ENCODE measurements at regions not wholly inside any gene's neighbourhood (a gene's known extent, or its start where the extent isn't known, plus 50 kb on each side); places are given as distances from the start of the nearest gene placed in this dataset.

GRCh38 chrX:66915893-66916292 is 277.0 kb upstream of the EDA2R start:
- H3K27me3 ChIP-seq (ENCODE audit: control insufficient read depth, insufficient read depth, low read length, poor library complexity, severe bottlenecking), result no peaks in the 10 kb centered on the region
- DNase-seq, result peak; percentile 53
- H3K27ac Mint-ChIP-seq, result no peak overlapping the region
- no peaks in the 10 kb centered on the region for H3K36me3 Mint-ChIP-seq (ENCODE audit: low read depth)
- no peak overlapping the region for H3K4me3 ChIP-seq (ENCODE audit: low read length)
- TF ChIP-seq, protein P1, sequence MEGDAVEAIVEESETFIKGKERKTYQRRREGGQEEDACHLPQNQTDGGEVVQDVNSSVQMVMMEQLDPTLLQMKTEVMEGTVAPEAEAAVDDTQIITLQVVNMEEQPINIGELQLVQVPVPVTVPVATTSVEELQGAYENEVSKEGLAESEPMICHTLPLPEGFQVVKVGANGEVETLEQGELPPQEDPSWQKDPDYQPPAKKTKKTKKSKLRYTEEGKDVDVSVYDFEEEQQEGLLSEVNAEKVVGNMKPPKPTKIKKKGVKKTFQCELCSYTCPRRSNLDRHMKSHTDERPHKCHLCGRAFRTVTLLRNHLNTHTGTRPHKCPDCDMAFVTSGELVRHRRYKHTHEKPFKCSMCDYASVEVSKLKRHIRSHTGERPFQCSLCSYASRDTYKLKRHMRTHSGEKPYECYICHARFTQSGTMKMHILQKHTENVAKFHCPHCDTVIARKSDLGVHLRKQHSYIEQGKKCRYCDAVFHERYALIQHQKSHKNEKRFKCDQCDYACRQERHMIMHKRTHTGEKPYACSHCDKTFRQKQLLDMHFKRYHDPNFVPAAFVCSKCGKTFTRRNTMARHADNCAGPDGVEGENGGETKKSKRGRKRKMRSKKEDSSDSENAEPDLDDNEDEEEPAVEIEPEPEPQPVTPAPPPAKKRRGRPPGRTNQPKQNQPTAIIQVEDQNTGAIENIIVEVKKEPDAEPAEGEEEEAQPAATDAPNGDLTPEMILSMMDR (conservative IDR thresholded peaks at IDR 0.05), result peak; percentile 21
- WGBS, 2 experiments (ENCODE audit: insufficient coverage in 1 of 2, insufficient read length in 1 of 2), result 80 to 100% methylated on average over 1 of the region's 2 CpGs
- H3K9ac ChIP-seq (ENCODE audit: extremely low read depth, low read length, poor library complexity, severe bottlenecking), result no peak overlapping the region
- H3K27ac ChIP-seq (ENCODE audit: low read depth, low read length), result no peak overlapping the region
- H3K36me3 ChIP-seq (ENCODE audit: control insufficient read depth, insufficient read depth, low read length), result no peaks in the 10 kb centered on the region
- H3K4me1 Mint-ChIP-seq, result no peaks in the 10 kb centered on the region
- peaks cover 57% of the 10 kb centered on the region for H3K9me3 Mint-ChIP-seq
- no peaks in the 10 kb centered on the region for H3K27me3 Mint-ChIP-seq (ENCODE audit: insufficient read depth)
- no peaks in the 10 kb centered on the region for H3K4me1 ChIP-seq (ENCODE audit: control insufficient read depth, insufficient read depth, low read length)
- H3K9me3 ChIP-seq (ENCODE audit: control insufficient read depth, low read length), result no peaks in the 10 kb centered on the region
- H3K4me3 Mint-ChIP-seq, result no peak overlapping the region

DNA sequence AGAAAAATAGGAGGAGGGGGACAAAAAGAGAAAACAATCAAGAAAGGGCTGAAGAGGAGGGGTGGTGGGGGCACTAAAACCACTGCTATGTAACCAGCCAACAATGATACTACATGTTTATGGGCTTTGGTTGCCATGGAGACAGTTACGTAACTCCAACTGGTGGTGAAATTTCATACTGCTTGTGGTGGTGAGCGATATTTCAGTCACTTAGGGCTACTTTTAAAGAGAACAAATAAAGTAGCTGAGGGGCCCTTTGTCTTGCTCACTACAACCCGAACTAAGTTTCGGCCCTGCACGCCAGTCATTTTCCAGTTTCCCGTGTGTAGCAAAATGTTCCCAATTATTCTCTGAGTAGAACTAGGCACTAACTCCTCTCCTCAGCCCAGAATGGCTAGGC is 275.2 kb upstream of the EDA2R start:
- no peaks in the 10 kb centered on the region for H3K36me3 Mint-ChIP-seq (ENCODE audit: low read depth)
- Histone ChIP-seq H3K9ac (ENCODE audit: extremely low read depth, low read length, poor library complexity, severe bottlenecking) (no peak overlapping the region), H3K27me3 (ENCODE audit: control insufficient read depth, insufficient read depth, low read length, poor library complexity, severe bottlenecking) (no peaks in the 10 kb centered on the region), H3K27ac (ENCODE audit: low read depth, low read length) (peak overlapping the region; percentile 66), H3K9me3 (ENCODE audit: control insufficient read depth, low read length) (no peaks in the 10 kb centered on the region), H3K4me1 (ENCODE audit: control insufficient read depth, insufficient read depth, low read length) (no peaks in the 10 kb centered on the region), H3K4me3 (ENCODE audit: low read length) (no peak overlapping the region), H3K36me3 (ENCODE audit: control insufficient read depth, insufficient read depth, low read length) (no peaks in the 10 kb centered on the region)
- DNase-seq, result peak; percentile 40
- WGBS, 2 experiments (ENCODE audit: insufficient coverage in 1 of 2, insufficient read length in 1 of 2), result 94 to 96% methylated on average over 4 to 6 of the region's 6 CpGs
- TF ChIP-seq, protein P1 (conservative IDR thresholded peaks at IDR 0.05), result no peak
- H3K4me1 Mint-ChIP-seq, result no peaks in the 10 kb centered on the region
- H3K27me3 Mint-ChIP-seq (ENCODE audit: insufficient read depth), result no peaks in the 10 kb centered on the region
- H3K9me3 Mint-ChIP-seq, result peaks cover 53% of the 10 kb centered on the region
- no peak overlapping the region for H3K27ac Mint-ChIP-seq
- H3K4me3 Mint-ChIP-seq, result no peak overlapping the region

GRCh38 chrX:66912417-66912816 is 273.5 kb upstream of the EDA2R start:
- Mint-ChIP-seq H3K4me3 (no peak overlapping the region), H3K36me3 (ENCODE audit: low read depth) (no peaks in the 10 kb centered on the region)

More at GRCh38 chrX:66912417-66912816, 273.5 kb upstream of the EDA2R start:
- DNase-seq, result no peak
- H3K27ac Mint-ChIP-seq, result no peak overlapping the region
- Histone ChIP-seq H3K9ac (ENCODE audit: extremely low read depth, low read length, poor library complexity, severe bottlenecking) (no peak overlapping the region), H3K4me1 (ENCODE audit: control insufficient read depth, insufficient read depth, low read length) (no peaks in the 10 kb centered on the region), H3K27me3 (ENCODE audit: control insufficient read depth, insufficient read depth, low read length, poor library complexity, severe bottlenecking) (no peaks in the 10 kb centered on the region), H3K27ac (ENCODE audit: low read depth, low read length) (no peak overlapping the region), H3K36me3 (ENCODE audit: control insufficient read depth, insufficient read depth, low read length) (no peaks in the 10 kb centered on the region), H3K4me3 (ENCODE audit: low read length) (no peak overlapping the region), H3K9me3 (ENCODE audit: control insufficient read depth, low read length) (no peaks in the 10 kb centered on the region)
- TF ChIP-seq, protein P1 (conservative IDR thresholded peaks at IDR 0.05), result no peak
- no peaks in the 10 kb centered on the region for H3K27me3 Mint-ChIP-seq (ENCODE audit: insufficient read depth)
- no peaks in the 10 kb centered on the region for H3K4me1 Mint-ChIP-seq
- WGBS, 2 experiments (ENCODE audit: insufficient coverage in 1 of 2, insufficient read length in 1 of 2), result 89% methylated on average over 2 of the region's 2 CpGs; no CpG with 5 or more reads in 1 of the 2 experiments
- H3K9me3 Mint-ChIP-seq, result peaks cover 42% of the 10 kb centered on the region

All from endodermal cell (in vitro differentiated cells).